ENCODE measurements at regions not wholly inside any gene's neighbourhood (a gene's known extent, or its start where the extent isn't known, plus 50 kb on each side); places are given as distances from the start of the nearest gene placed in this dataset.

DNA sequence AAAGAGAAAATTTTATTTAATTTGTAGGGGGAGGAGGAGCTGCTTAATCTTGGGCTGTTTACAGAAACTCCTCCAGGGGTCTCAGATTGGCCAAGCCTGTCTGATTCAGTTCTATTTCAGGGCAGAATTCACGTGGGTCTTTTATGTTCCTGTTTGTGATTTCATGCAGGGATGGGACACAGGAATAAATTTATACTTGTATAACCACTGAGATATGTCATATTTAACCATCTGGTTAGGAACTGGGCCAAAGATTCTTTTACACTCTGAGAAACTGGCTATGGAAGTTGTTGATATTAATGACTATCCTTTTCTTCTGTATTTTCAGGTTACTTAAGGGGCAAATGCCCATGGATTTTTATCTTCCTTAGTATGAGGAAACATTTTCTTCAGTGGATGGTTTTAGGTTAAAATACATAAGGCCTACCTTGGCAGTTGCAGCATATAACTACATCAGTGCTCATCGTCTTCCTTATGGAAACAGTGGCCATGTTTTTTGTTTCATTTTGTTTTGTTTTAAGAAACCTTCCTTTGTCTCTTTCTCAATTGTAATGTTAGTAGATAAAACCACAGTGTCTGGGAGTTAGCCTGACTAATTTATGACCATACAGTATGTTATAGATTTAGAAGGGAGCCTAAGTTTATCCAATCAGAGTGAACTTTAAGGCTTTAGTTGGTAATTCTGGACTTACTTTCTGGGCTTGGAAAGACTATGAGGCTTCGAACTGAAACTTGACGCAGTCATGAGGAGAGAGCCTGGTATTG is 132.4 kb upstream of the ANO3 start:
- TF ChIP-seq, protein P1, sequence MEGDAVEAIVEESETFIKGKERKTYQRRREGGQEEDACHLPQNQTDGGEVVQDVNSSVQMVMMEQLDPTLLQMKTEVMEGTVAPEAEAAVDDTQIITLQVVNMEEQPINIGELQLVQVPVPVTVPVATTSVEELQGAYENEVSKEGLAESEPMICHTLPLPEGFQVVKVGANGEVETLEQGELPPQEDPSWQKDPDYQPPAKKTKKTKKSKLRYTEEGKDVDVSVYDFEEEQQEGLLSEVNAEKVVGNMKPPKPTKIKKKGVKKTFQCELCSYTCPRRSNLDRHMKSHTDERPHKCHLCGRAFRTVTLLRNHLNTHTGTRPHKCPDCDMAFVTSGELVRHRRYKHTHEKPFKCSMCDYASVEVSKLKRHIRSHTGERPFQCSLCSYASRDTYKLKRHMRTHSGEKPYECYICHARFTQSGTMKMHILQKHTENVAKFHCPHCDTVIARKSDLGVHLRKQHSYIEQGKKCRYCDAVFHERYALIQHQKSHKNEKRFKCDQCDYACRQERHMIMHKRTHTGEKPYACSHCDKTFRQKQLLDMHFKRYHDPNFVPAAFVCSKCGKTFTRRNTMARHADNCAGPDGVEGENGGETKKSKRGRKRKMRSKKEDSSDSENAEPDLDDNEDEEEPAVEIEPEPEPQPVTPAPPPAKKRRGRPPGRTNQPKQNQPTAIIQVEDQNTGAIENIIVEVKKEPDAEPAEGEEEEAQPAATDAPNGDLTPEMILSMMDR (conservative IDR thresholded peaks at IDR 0.05 in 1 of 2, IDR thresholded peaks at IDR 0.05 in 1 of 2; ENCODE audit: low read depth in 1 of 2, low read length in 2 of 2), result no peak
- no peak for TF ChIP-seq EZH2 (IDR thresholded peaks at IDR 0.05; ENCODE audit: low read length, missing control alignments)

All from fibroblast of lung (primary cell).